Adrenal gland (tissue), 5 donors: ENCODE measurements at regions not wholly inside any gene's neighbourhood (a gene's known extent, or its start where the extent isn't known, plus 50 kb on each side); places are given as distances from the start of the nearest gene placed in this dataset.

Experiments used
- POLR2A ChIP-seq, 2 donors: fragments of 450-650 bp; IDR thresholded peaks; one replicate each; pipeline ENCODE4 v1.6.1; 2017; ENCODE audit warnings: antibody characterized with exemption in 2 of 2, mild to moderate bottlenecking in 2 of 2, moderate library complexity in 1 of 2
- TF ChIP-seq, protein P1 (sequence below), 6 experiments: fragments of 450-650 bp in 4 of 6; fragments of 200-600 bp in 2 of 6; sonication (generic) in 1 of 6; IDR thresholded peaks; 1 replicate in 5 of 6; 2 replicates in 1 of 6; pipeline versions ENCODE4 v1.5.1 to v1.8.0; 2016 to 2021; ENCODE audit warnings: antibody characterized with exemption in 6 of 6, mild to moderate bottlenecking in 2 of 6, moderate library complexity in 1 of 6
- donor health status: DM: no; HTN: no; CAD: no.

DNA sequence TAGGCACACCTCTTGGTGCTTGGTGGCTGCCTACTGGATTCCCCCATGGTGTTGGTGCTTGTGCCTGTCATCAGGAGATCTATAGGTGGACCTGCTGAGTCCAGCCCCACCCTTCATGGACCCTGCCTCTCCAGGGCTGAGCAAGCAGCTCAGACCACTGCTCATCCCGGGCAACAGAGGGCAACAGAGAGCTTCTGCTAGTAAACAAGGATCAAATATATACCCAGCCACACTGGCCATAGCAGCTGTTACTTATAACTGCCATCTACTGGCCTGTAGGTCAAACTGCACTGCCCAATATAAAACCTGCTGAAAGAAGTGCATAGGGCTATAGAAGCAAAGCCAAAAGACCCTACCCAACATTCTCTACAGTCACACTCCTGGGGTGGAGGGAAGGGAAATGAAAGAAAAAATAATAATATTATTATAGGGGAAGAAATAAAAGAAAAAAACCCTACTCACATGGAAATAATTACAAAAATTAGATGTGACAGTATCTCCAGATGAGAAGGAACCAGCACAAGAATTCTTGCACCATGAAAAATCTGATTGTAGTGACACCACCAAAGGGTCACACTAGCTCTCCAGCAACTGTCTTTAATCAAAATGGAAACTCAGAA, 54.9 kb upstream of the ZNF800 start:
- TF ChIP-seq, protein P1, sequence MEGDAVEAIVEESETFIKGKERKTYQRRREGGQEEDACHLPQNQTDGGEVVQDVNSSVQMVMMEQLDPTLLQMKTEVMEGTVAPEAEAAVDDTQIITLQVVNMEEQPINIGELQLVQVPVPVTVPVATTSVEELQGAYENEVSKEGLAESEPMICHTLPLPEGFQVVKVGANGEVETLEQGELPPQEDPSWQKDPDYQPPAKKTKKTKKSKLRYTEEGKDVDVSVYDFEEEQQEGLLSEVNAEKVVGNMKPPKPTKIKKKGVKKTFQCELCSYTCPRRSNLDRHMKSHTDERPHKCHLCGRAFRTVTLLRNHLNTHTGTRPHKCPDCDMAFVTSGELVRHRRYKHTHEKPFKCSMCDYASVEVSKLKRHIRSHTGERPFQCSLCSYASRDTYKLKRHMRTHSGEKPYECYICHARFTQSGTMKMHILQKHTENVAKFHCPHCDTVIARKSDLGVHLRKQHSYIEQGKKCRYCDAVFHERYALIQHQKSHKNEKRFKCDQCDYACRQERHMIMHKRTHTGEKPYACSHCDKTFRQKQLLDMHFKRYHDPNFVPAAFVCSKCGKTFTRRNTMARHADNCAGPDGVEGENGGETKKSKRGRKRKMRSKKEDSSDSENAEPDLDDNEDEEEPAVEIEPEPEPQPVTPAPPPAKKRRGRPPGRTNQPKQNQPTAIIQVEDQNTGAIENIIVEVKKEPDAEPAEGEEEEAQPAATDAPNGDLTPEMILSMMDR (IDR thresholded peaks at IDR 0.05) = peak in 5 of 6 experiments; percentile 17 to 49 (median 47)
- no peak for TF ChIP-seq POLR2A (IDR thresholded peaks at IDR 0.05)
